HG02970 (cell line): ENCODE measurements at regions not wholly inside any gene's neighbourhood (a gene's known extent, or its start where the extent isn't known, plus 50 kb on each side); places are given as distances from the start of the nearest gene placed in this dataset.
"Not testable (repeated sequence)": the region's sequence is repeated elsewhere in the genome, so short reads cannot be mapped to it uniquely, and the experiment has no call there.

Experiments used
- ATAC-seq: cut with Tn5 transposase; IDR thresholded peaks from one replicate; pipeline ENCODE4 v1.9.1; 2021; ENCODE audit warnings: mild to moderate bottlenecking, moderate library complexity, moderate number of reproducible peaks; ENCODE audit not compliant: unreplicated experiment, low FRiP score

GRCh38 chr3:82202269-82202668, 440.8 kb upstream of the GBE1 start:
- no peak for ATAC-seq

- ATAC-seq, result no peak
Measured at GRCh38 chr3:82201316-82201715, 439.9 kb upstream of the GBE1 start.

- ATAC-seq, result no peak
Measured at GRCh38 chr3:82198009-82198408, 436.6 kb upstream of the GBE1 start.

- no peak for ATAC-seq
Measured at GRCh38 chr3:82196645-82197044, 435.2 kb upstream of the GBE1 start.

GRCh38 chr3:82194870-82195269, 433.4 kb upstream of the GBE1 start:
- no peak for ATAC-seq

GRCh38 chr3:82186017-82186416, 424.6 kb upstream of the GBE1 start:
- no peak for ATAC-seq

GRCh38 chr3:82179291-82179690, 417.8 kb upstream of the GBE1 start:
- ATAC-seq, result no peak

- ATAC-seq, result no peak
Measured at GRCh38 chr3:82178291-82178690, 416.8 kb upstream of the GBE1 start.

GRCh38 chr3:82177774-82178173, 416.3 kb upstream of the GBE1 start:
- ATAC-seq, result no peak

GRCh38 chr3:82165266-82165665, 403.8 kb upstream of the GBE1 start:
- no peak for ATAC-seq

GRCh38 chr3:82163907-82164520, 402.6 kb upstream of the GBE1 start:
- ATAC-seq, result no peak

GRCh38 chr3:82157952-82158351, 396.5 kb upstream of the GBE1 start:
- no peak for ATAC-seq

- ATAC-seq, result not testable (repeated sequence)
Measured at GRCh38 chr3:82153892-82154291, 392.4 kb upstream of the GBE1 start.

GRCh38 chr3:82145742-82146141, 384.3 kb upstream of the GBE1 start:
- no peak for ATAC-seq

GRCh38 chr3:82144811-82145210, 383.4 kb upstream of the GBE1 start:
- no peak for ATAC-seq

- ATAC-seq, result no peak
Measured at GRCh38 chr3:82143661-82144412, 382.4 kb upstream of the GBE1 start.

GRCh38 chr3:82141592-82141991, 380.1 kb upstream of the GBE1 start:
- no peak for ATAC-seq

GRCh38 chr3:82137861-82138260, 376.4 kb upstream of the GBE1 start:
- no peak for ATAC-seq

GRCh38 chr3:82137050-82137449, 375.6 kb upstream of the GBE1 start:
- no peak for ATAC-seq

- peak; percentile 79 for ATAC-seq
Measured at GRCh38 chr3:82133070-82133606, 371.7 kb upstream of the GBE1 start.

- peak; percentile 19 for ATAC-seq
Measured at GRCh38 chr3:82132210-82133069, 371.0 kb upstream of the GBE1 start.
